GM18505 (cell line): ENCODE measurements at regions not wholly inside any gene's neighbourhood (a gene's known extent, or its start where the extent isn't known, plus 50 kb on each side); places are given as distances from the start of the nearest gene placed in this dataset.
"Not testable (repeated sequence)": the region's sequence is repeated elsewhere in the genome, so short reads cannot be mapped to it uniquely, and the experiment has no call there.

Source experiments
- ATAC-seq: cut with Tn5 transposase; IDR thresholded peaks from one replicate; pipeline ENCODE4 v1.9.1; 2021; ENCODE audit not compliant: unreplicated experiment
- POLR2A ChIP-seq: IDR thresholded peaks from 4 replicates; pipeline ENCODE4 v1.6.1; 2011; ENCODE audit warnings: borderline replicate concordance; ENCODE audit not compliant: insufficient read depth, insufficient read length; ENCODE audit errors: extremely low read depth

DNA sequence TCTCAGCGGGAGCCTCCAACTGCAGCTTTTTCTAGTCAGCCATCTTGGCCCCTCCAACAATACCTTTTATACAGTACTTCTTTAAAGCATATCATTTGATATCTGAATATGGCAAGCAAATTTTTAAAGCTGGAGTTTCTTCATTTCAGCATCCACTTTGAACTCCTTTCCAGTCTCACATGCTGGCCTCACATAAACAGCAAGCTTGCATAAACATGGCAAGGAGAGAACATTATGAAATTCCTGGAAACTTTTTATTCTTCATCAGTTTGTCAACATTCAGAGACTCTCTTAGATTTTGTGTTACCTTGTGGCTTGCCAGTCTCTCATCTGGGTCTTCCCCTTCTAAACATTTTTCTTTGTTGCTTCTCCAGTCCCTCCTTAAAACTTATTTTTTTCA lies 745.3 kb downstream of the NR2F1-AS1 start:
- TF ChIP-seq POLR2A, result no peak
- no peak for ATAC-seq

DNA sequence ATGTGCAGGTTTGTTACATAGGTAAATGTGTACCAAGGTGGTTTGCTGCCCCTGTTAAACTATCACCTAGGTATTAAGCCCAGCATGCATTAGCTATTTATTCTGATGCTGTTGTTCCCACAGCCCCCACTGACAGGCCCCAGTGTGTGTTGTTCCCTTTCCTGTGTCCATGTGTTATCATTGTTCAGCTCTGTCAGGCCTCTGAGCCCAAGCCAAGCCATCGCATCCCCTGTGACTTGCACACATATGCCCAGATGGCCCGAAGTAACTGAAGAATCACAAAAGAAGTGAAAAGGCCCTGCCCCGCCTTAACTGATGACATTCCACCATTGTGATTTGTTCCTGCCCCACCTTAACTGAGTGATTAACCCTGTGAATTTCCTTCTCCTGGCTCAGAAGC lies 757.5 kb downstream of the NR2F1-AS1 start:
- not testable (repeated sequence) for ATAC-seq

- no peak for ATAC-seq
These were observed 758.8 kb downstream of the NR2F1-AS1 start for GRCh38 chr5:92822183-92822582.

DNA sequence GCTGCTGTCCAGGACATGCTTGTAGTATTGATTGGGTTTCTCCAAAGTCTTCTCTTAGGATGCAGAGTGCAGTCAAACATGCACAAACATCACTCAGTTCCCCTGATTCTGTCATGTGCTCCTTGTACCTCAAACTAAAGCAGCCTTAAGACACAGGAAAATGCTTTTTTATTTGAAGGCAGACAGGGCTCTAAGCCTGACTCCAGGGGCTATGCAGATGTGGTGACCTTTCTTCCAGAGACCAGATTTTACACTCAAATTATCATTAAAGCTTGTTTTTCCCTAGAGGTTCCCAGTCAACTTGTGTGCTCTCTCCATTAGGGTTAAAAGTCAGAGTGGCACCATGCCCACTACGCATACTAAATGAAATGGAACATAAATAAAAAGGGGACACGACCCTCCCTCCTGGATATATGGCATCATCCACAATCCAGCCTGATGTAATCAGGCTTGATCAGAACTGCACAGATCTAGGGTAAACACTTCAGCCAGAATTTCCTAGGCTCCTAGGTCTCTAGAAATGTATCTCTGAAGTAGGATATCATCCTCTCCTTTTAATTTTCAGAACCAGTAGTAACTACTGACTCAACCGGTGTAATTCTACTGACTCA lies 771.1 kb downstream of the NR2F1-AS1 start:
- ATAC-seq, result no peak
- no peak for TF ChIP-seq POLR2A

More at GRCh38 chr5:92822183-92822582, 758.8 kb downstream of the NR2F1-AS1 start:
- no peak for TF ChIP-seq POLR2A

GRCh38 chr5:92808474-92808873 lies 772.5 kb downstream of the NR2F1-AS1 start:
- ATAC-seq, result no peak

GRCh38 chr5:92807085-92807484 lies 773.9 kb downstream of the NR2F1-AS1 start:
- ATAC-seq, result no peak
- TF ChIP-seq POLR2A, result no peak

More at GRCh38 chr5:92808474-92808873, 772.5 kb downstream of the NR2F1-AS1 start:
- no peak for TF ChIP-seq POLR2A

DNA sequence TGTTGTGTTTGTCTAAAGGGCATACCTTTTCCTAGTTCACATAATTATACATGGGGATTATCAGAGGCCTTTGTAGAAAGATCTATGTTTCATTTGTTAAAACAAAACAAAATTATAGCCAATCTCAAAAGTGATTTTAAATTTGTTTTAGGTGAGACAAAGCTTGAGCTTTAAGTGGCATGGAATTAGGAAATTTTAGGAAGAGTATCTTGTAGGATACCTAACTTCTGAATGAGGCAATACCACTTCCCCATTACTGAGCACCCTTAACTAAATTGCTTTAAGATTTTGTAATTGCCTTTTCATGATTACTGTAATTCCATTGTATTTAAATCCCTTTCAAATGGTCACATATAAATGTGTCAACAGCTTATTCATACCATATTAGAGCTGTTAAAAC lies 775.6 kb downstream of the NR2F1-AS1 start:
- no peak for ATAC-seq
- TF ChIP-seq POLR2A, result no peak

- TF ChIP-seq POLR2A, result no peak
- no peak for ATAC-seq
These were observed 779.1 kb downstream of the NR2F1-AS1 start for GRCh38 chr5:92801911-92802310.

GRCh38 chr5:92800365-92800764 lies 780.7 kb downstream of the NR2F1-AS1 start:
- TF ChIP-seq POLR2A, result no peak
- ATAC-seq, result no peak

GRCh38 chr5:92795633-92796032 lies 785.4 kb downstream of the NR2F1-AS1 start:
- ATAC-seq, result no peak
- TF ChIP-seq POLR2A, result no peak

DNA sequence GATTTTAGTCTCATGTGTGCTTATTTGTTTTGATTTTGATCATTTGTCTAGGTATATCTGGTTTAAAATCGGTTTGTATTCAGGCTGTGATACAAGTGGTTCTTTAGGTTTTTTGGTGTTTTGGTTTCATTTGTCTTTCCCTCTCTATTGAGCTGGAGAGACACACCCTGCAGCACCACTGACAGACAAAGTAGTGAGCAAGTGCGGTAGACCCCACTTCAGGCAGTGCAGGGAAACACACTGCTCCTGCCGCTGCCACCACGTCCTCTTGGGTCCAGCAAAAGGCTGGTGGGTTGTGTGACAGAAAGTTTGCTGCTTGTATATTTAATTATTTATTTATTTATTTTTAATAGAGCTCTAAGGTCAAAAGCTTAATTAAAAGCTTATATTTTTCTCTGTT lies 801.0 kb downstream of the NR2F1-AS1 start:
- no peak for TF ChIP-seq POLR2A
- ATAC-seq, result no peak

DNA sequence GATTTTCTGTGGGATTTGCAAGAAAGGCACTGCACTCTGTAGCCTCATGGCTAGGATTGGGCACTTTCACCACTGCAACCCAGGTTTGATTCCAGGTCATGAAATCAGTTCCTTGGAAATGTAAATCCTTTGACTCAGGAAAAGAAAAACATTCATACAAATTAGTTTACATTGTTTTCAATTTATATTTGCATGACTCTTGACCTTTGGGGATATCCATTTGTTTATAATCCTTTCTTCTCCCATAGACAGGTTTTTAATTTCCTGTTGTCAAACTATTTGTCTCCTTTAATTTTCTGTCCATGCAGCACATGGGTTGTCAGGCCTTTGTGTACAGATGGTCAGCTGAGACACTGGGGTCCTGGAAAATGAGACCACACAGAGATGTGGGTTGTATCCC lies 801.5 kb downstream of the NR2F1-AS1 start:
- TF ChIP-seq POLR2A, result no peak

GRCh38 chr5:92778261-92778660 lies 802.8 kb downstream of the NR2F1-AS1 start:
- no peak for TF ChIP-seq POLR2A

More for the DNA sequence above, 801.5 kb downstream of the NR2F1-AS1 start:
- no peak for ATAC-seq

DNA sequence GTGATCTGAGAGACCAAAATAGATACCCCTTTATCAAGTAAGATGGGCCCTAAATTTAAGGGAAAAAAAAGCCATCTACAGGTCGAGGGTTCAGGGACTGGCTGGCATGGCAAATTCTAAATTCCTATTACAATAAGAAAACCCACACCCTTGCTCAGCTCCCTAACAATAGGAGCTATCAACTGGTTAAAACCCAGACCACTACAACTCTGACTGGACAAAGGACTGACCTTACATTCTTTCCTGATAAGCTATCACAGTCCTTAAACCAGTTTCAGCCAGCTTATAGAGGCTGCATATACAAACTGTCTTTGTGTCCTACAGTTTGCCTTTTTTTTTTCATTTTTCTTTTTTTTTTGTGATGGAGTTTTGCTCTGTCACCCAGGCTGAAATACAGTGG lies 803.6 kb downstream of the NR2F1-AS1 start:
- TF ChIP-seq POLR2A, result no peak
- no peak for ATAC-seq

More at GRCh38 chr5:92778261-92778660, 802.8 kb downstream of the NR2F1-AS1 start:
- no peak for ATAC-seq

DNA sequence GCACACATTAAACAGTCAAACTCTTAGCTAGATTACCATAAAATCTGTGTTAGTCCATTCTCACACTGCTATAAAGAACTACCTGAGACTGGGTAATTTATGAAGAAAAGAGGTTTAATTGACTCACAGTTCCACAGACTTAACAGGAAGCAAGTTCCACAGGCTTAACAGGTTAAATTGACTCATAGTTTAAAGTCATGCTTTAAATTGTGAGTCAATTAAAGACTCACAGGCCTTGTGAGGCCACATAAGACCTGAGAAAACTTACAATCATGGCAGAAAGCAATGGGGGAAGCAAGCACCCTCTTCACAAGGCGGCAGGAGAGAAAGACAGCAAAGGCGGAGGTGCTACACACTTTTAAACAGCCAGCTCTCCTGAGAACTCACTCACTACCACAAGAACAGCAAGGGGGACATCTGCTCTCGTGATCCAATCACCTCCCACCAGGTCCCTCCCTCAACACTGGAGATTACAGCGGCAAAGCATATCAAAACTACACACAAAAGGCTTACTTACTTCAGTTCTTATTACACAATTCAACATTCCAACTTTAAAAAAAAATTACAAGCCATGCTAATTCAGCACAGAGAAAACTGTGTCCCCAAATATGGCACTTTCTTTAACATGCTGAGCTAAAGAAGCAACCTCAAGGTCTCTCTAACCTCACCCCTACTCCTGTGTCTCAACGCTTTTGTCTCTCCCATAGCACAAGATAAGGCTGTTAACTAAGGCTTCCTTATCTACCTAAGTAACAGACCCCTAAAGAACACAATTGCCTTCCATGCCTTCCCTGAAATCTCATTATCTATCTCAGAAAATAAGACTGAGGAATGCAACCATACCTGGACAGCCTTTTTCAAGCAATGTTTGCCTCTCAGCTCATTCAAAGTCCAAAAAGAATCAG lies 805.1 kb downstream of the NR2F1-AS1 start:
- ATAC-seq, result no peak
- TF ChIP-seq POLR2A, result no peak

GRCh38 chr5:92769978-92770377 lies 811.0 kb downstream of the NR2F1-AS1 start:
- no peak for ATAC-seq
- no peak for TF ChIP-seq POLR2A
